ENCODE measurements at regions not wholly inside any gene's neighbourhood (a gene's known extent, or its start where the extent isn't known, plus 50 kb on each side); places are given as distances from the start of the nearest gene placed in this dataset.
"Not testable (repeated sequence)": the region's sequence is repeated elsewhere in the genome, so short reads cannot be mapped to it uniquely, and the experiment has no call there.

GRCh38 chr1:213345621-213346020 lies 294.6 kb downstream of the RPS6KC1 start:
- no peaks in the 10 kb centered on the region for H3K27me3 ChIP-seq (ENCODE audit: control insufficient read depth, low read length)
- no peak for TF ChIP-seq CTCF (IDR thresholded peaks at IDR 0.05; ENCODE audit: low read depth, low read length, poor library complexity, severe bottlenecking)
- TF ChIP-seq EZH2phosphoT487 (IDR thresholded peaks at IDR 0.05; ENCODE audit: borderline replicate concordance, low read length): no peak

GRCh38 chr1:213357403-213357802 lies 306.4 kb downstream of the RPS6KC1 start:
- H3F3A ChIP-seq (ENCODE audit: control insufficient read depth, insufficient read depth): no peaks in the 10 kb centered on the region
- H4K20me1 ChIP-seq (ENCODE audit: control insufficient read depth, insufficient read depth, low read depth, low read length): no peaks in the 10 kb centered on the region
- H3K9me2 ChIP-seq (replicated peaks; ENCODE audit: control insufficient read depth, low read length): no peaks in the 10 kb centered on the region
- H3K27me3 ChIP-seq (ENCODE audit: control insufficient read depth, low read length): no peaks in the 10 kb centered on the region
- H3K4me3 ChIP-seq (ENCODE audit: low read length): no peak overlapping the region
- no peak for TF ChIP-seq EZH2phosphoT487 (IDR thresholded peaks at IDR 0.05; ENCODE audit: borderline replicate concordance, low read length)
- no peak overlapping the region for H3K27ac ChIP-seq (ENCODE audit: low read depth, low read length)
- H3K79me2 ChIP-seq (ENCODE audit: control insufficient read depth, low read length): no peaks in the 10 kb centered on the region
- H3K4me2 ChIP-seq (ENCODE audit: low read length): no peak overlapping the region
- no peaks in the 10 kb centered on the region for H3K4me1 ChIP-seq (ENCODE audit: control insufficient read depth, low read length)
- no peaks in the 10 kb centered on the region for H3K36me3 ChIP-seq (ENCODE audit: control insufficient read depth, low read length)
- no peaks in the 10 kb centered on the region for H3K9me3 ChIP-seq (ENCODE audit: control insufficient read depth, insufficient read depth, low read length)

More at GRCh38 chr1:213345621-213346020, 294.6 kb downstream of the RPS6KC1 start:
- Histone ChIP-seq H3K27ac (ENCODE audit: low read depth, low read length) (no peak overlapping the region), H3K79me2 (ENCODE audit: control insufficient read depth, low read length) (no peaks in the 10 kb centered on the region), H3F3A (ENCODE audit: control insufficient read depth, insufficient read depth) (no peaks in the 10 kb centered on the region), H3K4me2 (ENCODE audit: low read length) (no peak overlapping the region), H3K4me1 (ENCODE audit: control insufficient read depth, low read length) (no peaks in the 10 kb centered on the region), H4K20me1 (ENCODE audit: control insufficient read depth, insufficient read depth, low read depth, low read length) (no peaks in the 10 kb centered on the region), H3K36me3 (ENCODE audit: control insufficient read depth, low read length) (no peaks in the 10 kb centered on the region), H3K4me3 (ENCODE audit: low read length) (no peak overlapping the region), H3K9me2 (replicated peaks; ENCODE audit: control insufficient read depth, low read length) (no peaks in the 10 kb centered on the region), H3K9me3 (ENCODE audit: control insufficient read depth, insufficient read depth, low read length) (no peaks in the 10 kb centered on the region)

GRCh38 chr1:213358368-213358767 lies 307.3 kb downstream of the RPS6KC1 start:
- H3K27me3 ChIP-seq (ENCODE audit: control insufficient read depth, low read length); H3K27ac ChIP-seq (ENCODE audit: low read depth, low read length); H3K4me3 ChIP-seq (ENCODE audit: low read length); H3K4me1 ChIP-seq (ENCODE audit: control insufficient read depth, low read length); H3K79me2 ChIP-seq (ENCODE audit: control insufficient read depth, low read length); H3K9me3 ChIP-seq (ENCODE audit: control insufficient read depth, insufficient read depth, low read length); H3K9me2 ChIP-seq (replicated peaks; ENCODE audit: control insufficient read depth, low read length); H3K36me3 ChIP-seq (ENCODE audit: control insufficient read depth, low read length); H3K4me2 ChIP-seq (ENCODE audit: low read length); H4K20me1 ChIP-seq (ENCODE audit: control insufficient read depth, insufficient read depth, low read depth, low read length); H3F3A ChIP-seq (ENCODE audit: control insufficient read depth, insufficient read depth): not testable (repeated sequence)

- no peak overlapping the region for H3K4me3 ChIP-seq (ENCODE audit: low read length)
- H3K9me2 ChIP-seq (replicated peaks; ENCODE audit: control insufficient read depth, low read length): no peaks in the 10 kb centered on the region
- H3F3A ChIP-seq (ENCODE audit: control insufficient read depth, insufficient read depth): no peaks in the 10 kb centered on the region
- H3K4me1 ChIP-seq (ENCODE audit: control insufficient read depth, low read length): no peaks in the 10 kb centered on the region
- H3K36me3 ChIP-seq (ENCODE audit: control insufficient read depth, low read length): no peaks in the 10 kb centered on the region
- H4K20me1 ChIP-seq (ENCODE audit: control insufficient read depth, insufficient read depth, low read depth, low read length): no peaks in the 10 kb centered on the region
- H3K27ac ChIP-seq (ENCODE audit: low read depth, low read length): no peak overlapping the region
- peaks cover 3% of the 10 kb centered on the region; the same call in 1 of the 2 replicates for H3K27me3 ChIP-seq (ENCODE audit: control insufficient read depth, low read length)
- H3K79me2 ChIP-seq (ENCODE audit: control insufficient read depth, low read length): no peaks in the 10 kb centered on the region
- no peaks in the 10 kb centered on the region for H3K9me3 ChIP-seq (ENCODE audit: control insufficient read depth, insufficient read depth, low read length)
- TF ChIP-seq CTCF (IDR thresholded peaks at IDR 0.05; ENCODE audit: low read depth, low read length, poor library complexity, severe bottlenecking) (no peak), EZH2phosphoT487 (IDR thresholded peaks at IDR 0.05; ENCODE audit: borderline replicate concordance, low read length) (no peak)
- no peak overlapping the region for H3K4me2 ChIP-seq (ENCODE audit: low read length)
Observed at GRCh38 chr1:213362598-213362997, 311.6 kb downstream of the RPS6KC1 start.
